ENCODE measurements at regions not wholly inside any gene's neighbourhood (a gene's known extent, or its start where the extent isn't known, plus 50 kb on each side); places are given as distances from the start of the nearest gene placed in this dataset.

DNA sequence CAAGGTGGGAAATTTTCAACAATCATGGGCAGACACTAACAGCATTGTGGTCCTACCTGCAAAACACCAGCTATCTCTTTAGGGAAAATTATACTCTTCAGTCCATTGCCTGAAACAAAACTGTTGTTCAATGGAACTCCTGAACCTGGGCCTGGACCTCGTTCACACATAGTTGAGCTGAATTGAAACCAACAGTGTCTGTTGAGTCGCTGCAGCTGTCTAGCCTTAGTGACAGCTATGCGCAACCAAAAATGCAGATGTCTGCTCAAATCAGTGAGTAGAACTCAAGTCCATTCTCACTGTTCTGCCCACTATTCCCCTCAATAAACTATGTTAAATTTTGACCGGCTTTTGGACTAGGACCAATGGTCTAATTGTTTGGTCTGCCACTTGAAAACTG lies 286.2 kb downstream of the TFAP2A start:
- Histone ChIP-seq H2AFZ (ENCODE audit: low read depth, low read length) (no peak overlapping the region), H3K4me2 (ENCODE audit: low read length) (no peak overlapping the region), H3K27ac (ENCODE audit: low read depth, low read length) (no peak overlapping the region), H3K9ac (ENCODE audit: low read length) (no peak overlapping the region), H3K9me3 (ENCODE audit: insufficient read depth, low read depth, low read length) (no peaks in the 10 kb centered on the region), H3K36me3 (ENCODE audit: insufficient read depth, low read length) (no peaks in the 10 kb centered on the region), H3K4me1 (ENCODE audit: insufficient read depth, low read length) (no peaks in the 10 kb centered on the region), H3K4me3 (ENCODE audit: insufficient read depth, low read depth, low read length) (no peak overlapping the region), H3K27me3 (ENCODE audit: insufficient read depth, low read length) (no peaks in the 10 kb centered on the region), H4K20me1 (ENCODE audit: insufficient read depth, low read length) (no peaks in the 10 kb centered on the region), H3K79me2 (ENCODE audit: insufficient read depth, low read length) (no peaks in the 10 kb centered on the region)
- H3K4me1 Mint-ChIP-seq (ENCODE audit: low read depth, unreplicated experiment) = no peaks in the 10 kb centered on the region
- no peak for TF ChIP-seq CTCF (IDR thresholded peaks at IDR 0.05; ENCODE audit: insufficient read depth, low read depth, low read length)
- no peak for TF ChIP-seq EZH2 (IDR thresholded peaks at IDR 0.05; ENCODE audit: insufficient read depth, low read length)
- peaks cover 2% of the 10 kb centered on the region for H3K9me3 Mint-ChIP-seq (ENCODE audit: unreplicated experiment)
- no peaks in the 10 kb centered on the region for H3K36me3 Mint-ChIP-seq (ENCODE audit: low read depth, unreplicated experiment)
- no peak for DNase-seq (ENCODE audit: low read depth)
- no peak overlapping the region for H3K4me3 Mint-ChIP-seq (ENCODE audit: unreplicated experiment)
- H3K27ac Mint-ChIP-seq (ENCODE audit: unreplicated experiment) = no peak overlapping the region
- FAIRE-seq = no peak
- no peaks in the 10 kb centered on the region for H3K27me3 Mint-ChIP-seq (ENCODE audit: low read depth, unreplicated experiment)

GRCh38 chr6:10122164-10122563 lies 292.7 kb downstream of the TFAP2A start:
- H3K27ac ChIP-seq (ENCODE audit: low read depth, low read length) = no peak overlapping the region
- DNase-seq (ENCODE audit: low read depth) = no peak
- FAIRE-seq = no peak
- no peak for TF ChIP-seq EZH2 (IDR thresholded peaks at IDR 0.05; ENCODE audit: insufficient read depth, low read length)
- no peak for TF ChIP-seq CTCF (IDR thresholded peaks at IDR 0.05; ENCODE audit: insufficient read depth, low read depth, low read length)
- no peak overlapping the region for H3K4me2 ChIP-seq (ENCODE audit: low read length)
- H2AFZ ChIP-seq (ENCODE audit: low read depth, low read length) = no peak overlapping the region
- Mint-ChIP-seq H3K36me3 (ENCODE audit: low read depth, unreplicated experiment) (no peaks in the 10 kb centered on the region), H3K4me3 (ENCODE audit: unreplicated experiment) (no peak overlapping the region), H3K9me3 (ENCODE audit: unreplicated experiment) (no peaks in the 10 kb centered on the region), H3K27ac (ENCODE audit: unreplicated experiment) (no peak overlapping the region), H3K4me1 (ENCODE audit: low read depth, unreplicated experiment) (no peaks in the 10 kb centered on the region), H3K27me3 (ENCODE audit: low read depth, unreplicated experiment) (no peaks in the 10 kb centered on the region)
- H4K20me1 ChIP-seq (ENCODE audit: insufficient read depth, low read length) = no peaks in the 10 kb centered on the region
- H3K9me3 ChIP-seq (ENCODE audit: insufficient read depth, low read depth, low read length) = peaks cover 4% of the 10 kb centered on the region
- no peaks in the 10 kb centered on the region for H3K79me2 ChIP-seq (ENCODE audit: insufficient read depth, low read length)
- no peak overlapping the region for H3K9ac ChIP-seq (ENCODE audit: low read length)
- no peaks in the 10 kb centered on the region for H3K36me3 ChIP-seq (ENCODE audit: insufficient read depth, low read length)
- no peaks in the 10 kb centered on the region for H3K4me1 ChIP-seq (ENCODE audit: insufficient read depth, low read length)
- no peaks in the 10 kb centered on the region for H3K27me3 ChIP-seq (ENCODE audit: insufficient read depth, low read length)
- no peak overlapping the region for H3K4me3 ChIP-seq (ENCODE audit: insufficient read depth, low read depth, low read length)

GRCh38 chr6:10112871-10113549 lies 301.9 kb downstream of the TFAP2A start:
- H3K4me1 ChIP-seq (ENCODE audit: insufficient read depth, low read length) = no peaks in the 10 kb centered on the region
- Mint-ChIP-seq H3K4me3 (ENCODE audit: unreplicated experiment) (no peak overlapping the region), H3K4me1 (ENCODE audit: low read depth, unreplicated experiment) (no peaks in the 10 kb centered on the region), H3K27me3 (ENCODE audit: low read depth, unreplicated experiment) (peaks cover 24% of the 10 kb centered on the region), H3K27ac (ENCODE audit: unreplicated experiment) (no peak overlapping the region), H3K36me3 (ENCODE audit: low read depth, unreplicated experiment) (no peaks in the 10 kb centered on the region), H3K9me3 (ENCODE audit: unreplicated experiment) (peaks cover 6% of the 10 kb centered on the region)
- FAIRE-seq = no peak
- H3K9me3 ChIP-seq (ENCODE audit: insufficient read depth, low read depth, low read length) = no peaks in the 10 kb centered on the region
- H3K36me3 ChIP-seq (ENCODE audit: insufficient read depth, low read length) = no peaks in the 10 kb centered on the region
- H3K27ac ChIP-seq (ENCODE audit: low read depth, low read length) = no peak overlapping the region
- H3K79me2 ChIP-seq (ENCODE audit: insufficient read depth, low read length) = no peaks in the 10 kb centered on the region
- no peak overlapping the region for H3K4me3 ChIP-seq (ENCODE audit: insufficient read depth, low read depth, low read length)
- H3K9ac ChIP-seq (ENCODE audit: low read length) = no peak overlapping the region
- no peak for TF ChIP-seq CTCF (IDR thresholded peaks at IDR 0.05; ENCODE audit: insufficient read depth, low read depth, low read length)
- no peak for TF ChIP-seq EZH2 (IDR thresholded peaks at IDR 0.05; ENCODE audit: insufficient read depth, low read length)
- no peak for DNase-seq (ENCODE audit: low read depth)
- peak overlapping the region; percentile 57 for H3K4me2 ChIP-seq (ENCODE audit: low read length)
- H4K20me1 ChIP-seq (ENCODE audit: insufficient read depth, low read length) = no peaks in the 10 kb centered on the region
- peak overlapping the region; percentile 26 for H2AFZ ChIP-seq (ENCODE audit: low read depth, low read length)
- H3K27me3 ChIP-seq (ENCODE audit: insufficient read depth, low read length) = no peaks in the 10 kb centered on the region
